Glomerular visceral epithelial cell (primary cell): ENCODE measurements at regions not wholly inside any gene's neighbourhood (a gene's known extent, or its start where the extent isn't known, plus 50 kb on each side); places are given as distances from the start of the nearest gene placed in this dataset.
A peak's percentile ranks its signal among the peaks of the same experiment; 100 is the strongest.
"Not testable (repeated sequence)": the region's sequence is repeated elsewhere in the genome, so short reads cannot be mapped to it uniquely, and the experiment has no call there.

Experiments used
- DNase-seq: peaks from one replicate; pipeline ENCODE4 v3.0.0-alpha.2; 2016; ENCODE audit errors: extremely low spot score

GRCh38 chr3:40698611-40699010 is 173.9 kb downstream of the ZNF621 start:
- not testable (repeated sequence) for DNase-seq

GRCh38 chr3:40701016-40701588 is 176.3 kb downstream of the ZNF621 start:
- no peak for DNase-seq

GRCh38 chr3:40704224-40704623 is 179.5 kb downstream of the ZNF621 start:
- no peak for DNase-seq

- DNase-seq, result no peak
Measured at GRCh38 chr3:40705663-40706062, 180.9 kb downstream of the ZNF621 start.

- no peak for DNase-seq
Measured at GRCh38 chr3:40713306-40713705, 188.5 kb downstream of the ZNF621 start.

GRCh38 chr3:40713795-40714194 is 189.0 kb downstream of the ZNF621 start:
- no peak for DNase-seq

GRCh38 chr3:40714771-40715345 is 190.1 kb downstream of the ZNF621 start:
- no peak for DNase-seq

GRCh38 chr3:40715551-40715950 is 190.8 kb downstream of the ZNF621 start:
- no peak for DNase-seq

- no peak for DNase-seq
Measured at GRCh38 chr3:40717471-40717870, 192.7 kb downstream of the ZNF621 start.

- DNase-seq, result peak; percentile 4
Measured at GRCh38 chr3:40718209-40718608, 193.4 kb downstream of the ZNF621 start.

GRCh38 chr3:40718681-40719080 is 193.9 kb downstream of the ZNF621 start:
- no peak for DNase-seq

GRCh38 chr3:40719660-40720287 is 195.0 kb downstream of the ZNF621 start:
- peak; percentile 18 for DNase-seq

GRCh38 chr3:40720341-40720740 is 195.6 kb downstream of the ZNF621 start:
- no peak for DNase-seq

GRCh38 chr3:40720863-40721262 is 196.1 kb downstream of the ZNF621 start:
- DNase-seq, result no peak

- no peak for DNase-seq
Measured at GRCh38 chr3:40723083-40723660, 198.4 kb downstream of the ZNF621 start.

GRCh38 chr3:40725031-40725430 is 200.3 kb downstream of the ZNF621 start:
- no peak for DNase-seq

GRCh38 chr3:40731445-40731844 is 206.7 kb downstream of the ZNF621 start:
- no peak for DNase-seq

GRCh38 chr3:40736943-40737342 is 212.2 kb downstream of the ZNF621 start:
- no peak for DNase-seq

- DNase-seq, result no peak
Measured at GRCh38 chr3:40737343-40737742, 212.6 kb downstream of the ZNF621 start.

GRCh38 chr3:40739971-40740370 is 215.2 kb downstream of the ZNF621 start:
- no peak for DNase-seq

- peak; percentile 24 for DNase-seq
Measured at GRCh38 chr3:40741729-40742128, 217.0 kb downstream of the ZNF621 start.

- DNase-seq, result no peak
Measured at GRCh38 chr3:40745381-40746106, 220.8 kb downstream of the ZNF621 start.
